ENCODE measurements at regions not wholly inside any gene's neighbourhood (a gene's known extent, or its start where the extent isn't known, plus 50 kb on each side); places are given as distances from the start of the nearest gene placed in this dataset.

DNA sequence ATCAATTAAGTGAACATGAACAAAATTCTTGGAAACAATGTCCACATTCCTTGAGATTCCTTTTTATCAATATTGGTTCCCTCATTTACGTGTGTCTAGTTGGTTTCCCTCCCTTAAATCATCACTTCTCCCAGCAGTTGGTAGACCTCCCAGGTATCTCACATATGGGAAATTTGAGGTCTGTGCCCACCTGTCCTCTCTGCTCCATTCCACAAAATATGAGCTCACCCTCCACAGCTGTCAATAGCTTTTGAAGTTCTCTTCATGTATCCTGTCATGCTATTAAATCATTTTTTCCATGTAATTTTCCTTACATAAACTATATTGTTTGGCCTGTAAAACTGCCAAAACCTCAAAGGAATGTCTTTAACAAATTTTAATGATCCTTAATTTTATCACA is 992.2 kb upstream of the ACVR2A start:
- Mint-ChIP-seq H3K27ac (no peak overlapping the region), H3K36me3 (ENCODE audit: insufficient read depth in 1 of 3, low read depth in 3 of 3) (no peaks in the 10 kb centered on the region; a peak in 1 of 7 replicates), H3K27me3 (ENCODE audit: low read depth) (no peaks in the 10 kb centered on the region), H3K9me3 (no peaks in the 10 kb centered on the region), H3K4me3 (no peak overlapping the region), H3K4me1 (peaks cover 26 to 27% of the 10 kb centered on the region in 2 experiments)
- DNase-seq, result no peak
- Histone ChIP-seq H4K91ac (ENCODE audit: insufficient read length, low read depth, low read length) (no peak overlapping the region), H4K5ac (ENCODE audit: insufficient read length, low read depth, low read length) (no peak overlapping the region), H2BK120ac (ENCODE audit: low read depth, low read length, poor library complexity, severe bottlenecking) (no peak overlapping the region), H3K9ac (ENCODE audit: extremely low read depth, insufficient read length, low read length) (no peak overlapping the region), H2BK12ac (ENCODE audit: insufficient read length, low read depth, low read length) (no peak overlapping the region), H3K27ac (ENCODE audit: insufficient read length, low read depth, low read length) (no peak overlapping the region), H3K23ac (ENCODE audit: insufficient read length, low read depth, low read length) (no peak overlapping the region), H3K56ac (ENCODE audit: insufficient read length, low read depth, low read length) (no peak overlapping the region), H2BK20ac (ENCODE audit: low read depth, low read length, poor library complexity, severe bottlenecking) (no peak overlapping the region), H4K20me1 (ENCODE audit: control insufficient read depth, insufficient read depth, insufficient read length) (no peaks in the 10 kb centered on the region), H3K27me3 (ENCODE audit: insufficient read depth, low read length) (no peaks in the 10 kb centered on the region), H3K79me2 (ENCODE audit: insufficient read depth, low read length) (no peaks in the 10 kb centered on the region), H2BK5ac (ENCODE audit: insufficient read length, low read length) (no peak overlapping the region), H3K4me2 (ENCODE audit: insufficient read depth, insufficient read length, low read length) (no peak overlapping the region), H4K8ac (replicated peaks; ENCODE audit: insufficient read length, low read depth, low read length) (no peak overlapping the region), H3K9me3 (ENCODE audit: control insufficient read depth, low read depth, low read length) (no peaks in the 10 kb centered on the region), H3K79me1 (ENCODE audit: insufficient read depth, low read depth, low read length, poor library complexity, severe bottlenecking) (no peaks in the 10 kb centered on the region), H3K4ac (ENCODE audit: low read depth, low read length) (no peak overlapping the region), H3T11ph (ENCODE audit: low read length) (no peak overlapping the region), H3K14ac (ENCODE audit: insufficient read depth, low read length) (no peak overlapping the region), H3K23me2 (ENCODE audit: insufficient read length, low read depth, low read length, poor library complexity, severe bottlenecking) (no peaks in the 10 kb centered on the region), H2BK15ac (ENCODE audit: low read depth, low read length) (no peak overlapping the region), H3K18ac (ENCODE audit: insufficient read length, low read depth, low read length) (no peak overlapping the region), H2AK5ac (ENCODE audit: insufficient read length, low read length) (no peak overlapping the region), H2AFZ (ENCODE audit: low read length) (no peak overlapping the region), H3K4me1 (ENCODE audit: insufficient read depth, low read length) (peaks cover 3% of the 10 kb centered on the region; the same call in 1 of the 2 replicates)
- TF ChIP-seq, protein P1, sequence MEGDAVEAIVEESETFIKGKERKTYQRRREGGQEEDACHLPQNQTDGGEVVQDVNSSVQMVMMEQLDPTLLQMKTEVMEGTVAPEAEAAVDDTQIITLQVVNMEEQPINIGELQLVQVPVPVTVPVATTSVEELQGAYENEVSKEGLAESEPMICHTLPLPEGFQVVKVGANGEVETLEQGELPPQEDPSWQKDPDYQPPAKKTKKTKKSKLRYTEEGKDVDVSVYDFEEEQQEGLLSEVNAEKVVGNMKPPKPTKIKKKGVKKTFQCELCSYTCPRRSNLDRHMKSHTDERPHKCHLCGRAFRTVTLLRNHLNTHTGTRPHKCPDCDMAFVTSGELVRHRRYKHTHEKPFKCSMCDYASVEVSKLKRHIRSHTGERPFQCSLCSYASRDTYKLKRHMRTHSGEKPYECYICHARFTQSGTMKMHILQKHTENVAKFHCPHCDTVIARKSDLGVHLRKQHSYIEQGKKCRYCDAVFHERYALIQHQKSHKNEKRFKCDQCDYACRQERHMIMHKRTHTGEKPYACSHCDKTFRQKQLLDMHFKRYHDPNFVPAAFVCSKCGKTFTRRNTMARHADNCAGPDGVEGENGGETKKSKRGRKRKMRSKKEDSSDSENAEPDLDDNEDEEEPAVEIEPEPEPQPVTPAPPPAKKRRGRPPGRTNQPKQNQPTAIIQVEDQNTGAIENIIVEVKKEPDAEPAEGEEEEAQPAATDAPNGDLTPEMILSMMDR (conservative IDR thresholded peaks at IDR 0.05), result no peak
- WGBS (ENCODE audit: extremely low coverage, insufficient read length, low lambda C conversion rate), result no CpG with 5 or more reads among the region's 1 CpG
